ENCODE measurements at regions not wholly inside any gene's neighbourhood (a gene's known extent, or its start where the extent isn't known, plus 50 kb on each side); places are given as distances from the start of the nearest gene placed in this dataset.

DNA sequence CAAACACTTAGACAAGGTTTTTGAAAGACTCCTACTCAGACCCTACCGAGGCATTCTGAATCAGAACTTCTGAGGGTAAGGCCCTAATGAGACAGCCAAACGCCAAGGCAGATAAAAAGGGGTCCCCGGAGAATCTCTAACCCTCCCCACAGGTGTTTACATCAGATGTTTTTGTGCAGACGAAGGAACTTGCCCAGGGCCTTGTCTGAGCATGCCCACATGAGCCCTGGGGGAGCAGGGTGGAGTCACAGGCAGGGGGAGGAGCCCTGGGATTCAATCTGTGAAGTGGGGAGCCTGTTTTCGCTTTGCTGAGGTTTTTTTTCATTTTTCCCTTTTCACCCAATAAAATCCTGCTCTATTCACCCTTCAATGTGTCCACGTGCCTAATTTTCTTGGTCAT, 61.6 kb upstream of the MED4 start:
- no peak for TF ChIP-seq MXI1 (IDR thresholded peaks at IDR 0.05; ENCODE audit: borderline replicate concordance, low read depth, low read length)
- TF ChIP-seq, protein P1, sequence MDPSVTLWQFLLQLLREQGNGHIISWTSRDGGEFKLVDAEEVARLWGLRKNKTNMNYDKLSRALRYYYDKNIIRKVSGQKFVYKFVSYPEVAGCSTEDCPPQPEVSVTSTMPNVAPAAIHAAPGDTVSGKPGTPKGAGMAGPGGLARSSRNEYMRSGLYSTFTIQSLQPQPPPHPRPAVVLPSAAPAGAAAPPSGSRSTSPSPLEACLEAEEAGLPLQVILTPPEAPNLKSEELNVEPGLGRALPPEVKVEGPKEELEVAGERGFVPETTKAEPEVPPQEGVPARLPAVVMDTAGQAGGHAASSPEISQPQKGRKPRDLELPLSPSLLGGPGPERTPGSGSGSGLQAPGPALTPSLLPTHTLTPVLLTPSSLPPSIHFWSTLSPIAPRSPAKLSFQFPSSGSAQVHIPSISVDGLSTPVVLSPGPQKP (IDR thresholded peaks at IDR 0.05; ENCODE audit: borderline replicate concordance, low read depth, low read length) = no peak
- TF ChIP-seq RFX5 (IDR thresholded peaks at IDR 0.05; ENCODE audit: low read depth, low read length) = no peak
- TF ChIP-seq RAD21 (IDR thresholded peaks at IDR 0.05; ENCODE audit: low read length) = no peak
- TF ChIP-seq, protein P2, sequence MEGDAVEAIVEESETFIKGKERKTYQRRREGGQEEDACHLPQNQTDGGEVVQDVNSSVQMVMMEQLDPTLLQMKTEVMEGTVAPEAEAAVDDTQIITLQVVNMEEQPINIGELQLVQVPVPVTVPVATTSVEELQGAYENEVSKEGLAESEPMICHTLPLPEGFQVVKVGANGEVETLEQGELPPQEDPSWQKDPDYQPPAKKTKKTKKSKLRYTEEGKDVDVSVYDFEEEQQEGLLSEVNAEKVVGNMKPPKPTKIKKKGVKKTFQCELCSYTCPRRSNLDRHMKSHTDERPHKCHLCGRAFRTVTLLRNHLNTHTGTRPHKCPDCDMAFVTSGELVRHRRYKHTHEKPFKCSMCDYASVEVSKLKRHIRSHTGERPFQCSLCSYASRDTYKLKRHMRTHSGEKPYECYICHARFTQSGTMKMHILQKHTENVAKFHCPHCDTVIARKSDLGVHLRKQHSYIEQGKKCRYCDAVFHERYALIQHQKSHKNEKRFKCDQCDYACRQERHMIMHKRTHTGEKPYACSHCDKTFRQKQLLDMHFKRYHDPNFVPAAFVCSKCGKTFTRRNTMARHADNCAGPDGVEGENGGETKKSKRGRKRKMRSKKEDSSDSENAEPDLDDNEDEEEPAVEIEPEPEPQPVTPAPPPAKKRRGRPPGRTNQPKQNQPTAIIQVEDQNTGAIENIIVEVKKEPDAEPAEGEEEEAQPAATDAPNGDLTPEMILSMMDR (conservative IDR thresholded peaks at IDR 0.05; ENCODE audit: low read depth, low read length) = no peak
- TF ChIP-seq CEBPB (IDR thresholded peaks at IDR 0.05; ENCODE audit: low read depth, low read length) = no peak
- TF ChIP-seq POLR2A (IDR thresholded peaks at IDR 0.05; ENCODE audit: low read depth, low read length) = no peak
- no peak for TF ChIP-seq FOS (IDR thresholded peaks at IDR 0.05; ENCODE audit: low read depth, low read length)
- TF ChIP-seq RCOR1 (IDR thresholded peaks at IDR 0.05; ENCODE audit: insufficient replicate concordance, low read length) = no peak
- no peak for TF ChIP-seq BHLHE40 (IDR thresholded peaks at IDR 0.05; ENCODE audit: low read depth, low read length)
- no peak for TF ChIP-seq NFE2L2 (IDR thresholded peaks at IDR 0.05; ENCODE audit: low read depth, low read length)
- TF ChIP-seq CHD1 (IDR thresholded peaks at IDR 0.05; ENCODE audit: low read depth, low read length) = no peak

All from IMR-90 (cell line).